Gastroesophageal sphincter (tissue), 3 donors: ENCODE measurements at regions not wholly inside any gene's neighbourhood (a gene's known extent, or its start where the extent isn't known, plus 50 kb on each side); places are given as distances from the start of the nearest gene placed in this dataset.
"Not testable (repeated sequence)": the region's sequence is repeated elsewhere in the genome, so short reads cannot be mapped to it uniquely, and the experiment has no call there.

ENCODE experiments used
- EP300 ChIP-seq: sonication (generic); formaldehyde crosslinking; IDR thresholded peaks from one replicate; pipeline ENCODE4 v1.6.1; 2017; ENCODE audit warnings: antibody characterized with exemption, mild to moderate bottlenecking
- POLR2A ChIP-seq, 2 donors: fragments of 450-650 bp; IDR thresholded peaks; one replicate each; pipeline ENCODE4 v1.6.1; 2017; ENCODE audit warnings: antibody characterized with exemption in 2 of 2, mild to moderate bottlenecking in 2 of 2, moderate library complexity in 1 of 2
- POLR2AphosphoS5 ChIP-seq: sonication (generic); formaldehyde crosslinking; IDR thresholded peaks from one replicate; pipeline ENCODE4 v1.6.1; 2017; ENCODE audit warnings: antibody characterized with exemption
- TF ChIP-seq, protein P1 (sequence below), 4 experiments: fragments of 200-600 bp in 2 of 4; fragments of 450-650 bp in 2 of 4; sonication (generic) in 1 of 4; IDR thresholded peaks; one replicate each; pipeline ENCODE4 v1.5.1; 2017 to 2019; ENCODE audit warnings: antibody characterized with exemption in 4 of 4, mild to moderate bottlenecking in 2 of 4, moderate library complexity in 2 of 4

DNA sequence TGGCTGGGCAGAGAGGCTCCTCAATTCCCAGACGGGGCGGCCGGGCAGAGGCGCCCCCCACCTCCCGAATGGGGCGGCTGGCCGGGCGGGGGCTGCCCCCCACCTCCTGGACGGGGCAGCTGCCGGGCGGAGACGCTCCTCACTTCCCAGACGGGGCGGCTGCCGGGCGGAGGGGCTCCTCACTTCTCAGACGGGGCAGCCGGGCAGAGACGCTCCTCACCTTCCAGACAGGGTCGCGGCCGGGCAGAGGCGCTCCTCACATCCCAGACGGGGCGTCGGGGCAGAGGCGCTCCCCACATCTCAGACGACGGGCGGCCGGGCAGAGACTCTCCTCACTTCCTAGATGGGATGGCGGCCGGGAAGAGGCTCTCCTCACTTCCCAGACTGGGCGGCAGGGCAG, 214.1 kb downstream of the SOX2 start:
- TF ChIP-seq, protein P1, sequence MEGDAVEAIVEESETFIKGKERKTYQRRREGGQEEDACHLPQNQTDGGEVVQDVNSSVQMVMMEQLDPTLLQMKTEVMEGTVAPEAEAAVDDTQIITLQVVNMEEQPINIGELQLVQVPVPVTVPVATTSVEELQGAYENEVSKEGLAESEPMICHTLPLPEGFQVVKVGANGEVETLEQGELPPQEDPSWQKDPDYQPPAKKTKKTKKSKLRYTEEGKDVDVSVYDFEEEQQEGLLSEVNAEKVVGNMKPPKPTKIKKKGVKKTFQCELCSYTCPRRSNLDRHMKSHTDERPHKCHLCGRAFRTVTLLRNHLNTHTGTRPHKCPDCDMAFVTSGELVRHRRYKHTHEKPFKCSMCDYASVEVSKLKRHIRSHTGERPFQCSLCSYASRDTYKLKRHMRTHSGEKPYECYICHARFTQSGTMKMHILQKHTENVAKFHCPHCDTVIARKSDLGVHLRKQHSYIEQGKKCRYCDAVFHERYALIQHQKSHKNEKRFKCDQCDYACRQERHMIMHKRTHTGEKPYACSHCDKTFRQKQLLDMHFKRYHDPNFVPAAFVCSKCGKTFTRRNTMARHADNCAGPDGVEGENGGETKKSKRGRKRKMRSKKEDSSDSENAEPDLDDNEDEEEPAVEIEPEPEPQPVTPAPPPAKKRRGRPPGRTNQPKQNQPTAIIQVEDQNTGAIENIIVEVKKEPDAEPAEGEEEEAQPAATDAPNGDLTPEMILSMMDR (IDR thresholded peaks at IDR 0.05) = not testable (repeated sequence)
- TF ChIP-seq POLR2A (IDR thresholded peaks at IDR 0.05); POLR2AphosphoS5; EP300: not testable (repeated sequence)
